Endothelial cell (in vitro differentiated cells): ENCODE measurements at regions not wholly inside any gene's neighbourhood (a gene's known extent, or its start where the extent isn't known, plus 50 kb on each side); places are given as distances from the start of the nearest gene placed in this dataset.

Experiments
- DNase-seq: peaks from one replicate; pipeline ENCODE4 v3.0.0; 2021; ENCODE audit warnings: low spot score
- H3K27ac Mint-ChIP-seq: one replicate; pipeline ENCODE4 v1.8.0; 2021; ENCODE audit warnings: mixed read lengths, inconsistent platforms; ENCODE audit not compliant: unreplicated experiment
- H3K27me3 Mint-ChIP-seq: one replicate; pipeline ENCODE4 v1.8.0; 2021; ENCODE audit warnings: mild to moderate bottlenecking, moderate library complexity, mixed read lengths, inconsistent platforms; ENCODE audit not compliant: unreplicated experiment
- H3K36me3 Mint-ChIP-seq: one replicate; pipeline ENCODE4 v1.8.0; 2021; ENCODE audit warnings: mild to moderate bottlenecking, low read depth, mixed read lengths, inconsistent platforms; ENCODE audit not compliant: unreplicated experiment
- H3K4me1 Mint-ChIP-seq: one replicate; pipeline ENCODE4 v1.8.0; 2021; ENCODE audit warnings: mild to moderate bottlenecking, mixed read lengths, inconsistent platforms; ENCODE audit not compliant: unreplicated experiment
- H3K4me3 Mint-ChIP-seq: one replicate; pipeline ENCODE4 v1.8.0; 2021; ENCODE audit warnings: mild to moderate bottlenecking, mixed read lengths, inconsistent platforms; ENCODE audit not compliant: unreplicated experiment
- H3K9me3 Mint-ChIP-seq: one replicate; pipeline ENCODE4 v1.8.0; 2021; ENCODE audit warnings: mixed read lengths, inconsistent platforms; ENCODE audit not compliant: unreplicated experiment
- TF ChIP-seq, protein P1 (sequence below): fragments of 200-600 bp; sonication (generic); IDR thresholded peaks from one replicate; pipeline ENCODE4 v1.5.0; 2021; ENCODE audit warnings: antibody characterized with exemption; ENCODE audit not compliant: unreplicated experiment

DNA sequence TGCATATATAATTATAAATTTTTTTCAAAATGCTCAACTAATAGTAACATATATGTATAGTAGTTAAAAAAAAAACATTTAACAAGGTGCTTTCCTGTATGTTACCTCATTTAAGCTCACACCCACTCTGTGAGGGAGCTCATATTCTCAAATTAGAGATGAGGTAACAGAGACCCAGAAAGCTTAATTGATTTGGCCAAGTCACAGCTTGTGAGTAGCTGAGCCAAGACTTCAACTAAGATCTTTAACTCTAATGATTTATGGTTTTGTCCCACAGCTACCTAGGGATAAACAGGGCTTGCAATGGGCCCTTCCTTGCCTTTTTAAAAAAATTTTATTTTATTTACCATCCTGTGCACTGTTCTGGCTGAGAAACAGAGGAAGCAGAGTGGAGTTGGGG, 230.0 kb upstream of the GOLIM4 start:
- no peaks in the 10 kb centered on the region for H3K9me3 Mint-ChIP-seq
- no peak overlapping the region for H3K27ac Mint-ChIP-seq
- no peak overlapping the region for H3K4me3 Mint-ChIP-seq
- H3K36me3 Mint-ChIP-seq: no peaks in the 10 kb centered on the region
- TF ChIP-seq, protein P1, sequence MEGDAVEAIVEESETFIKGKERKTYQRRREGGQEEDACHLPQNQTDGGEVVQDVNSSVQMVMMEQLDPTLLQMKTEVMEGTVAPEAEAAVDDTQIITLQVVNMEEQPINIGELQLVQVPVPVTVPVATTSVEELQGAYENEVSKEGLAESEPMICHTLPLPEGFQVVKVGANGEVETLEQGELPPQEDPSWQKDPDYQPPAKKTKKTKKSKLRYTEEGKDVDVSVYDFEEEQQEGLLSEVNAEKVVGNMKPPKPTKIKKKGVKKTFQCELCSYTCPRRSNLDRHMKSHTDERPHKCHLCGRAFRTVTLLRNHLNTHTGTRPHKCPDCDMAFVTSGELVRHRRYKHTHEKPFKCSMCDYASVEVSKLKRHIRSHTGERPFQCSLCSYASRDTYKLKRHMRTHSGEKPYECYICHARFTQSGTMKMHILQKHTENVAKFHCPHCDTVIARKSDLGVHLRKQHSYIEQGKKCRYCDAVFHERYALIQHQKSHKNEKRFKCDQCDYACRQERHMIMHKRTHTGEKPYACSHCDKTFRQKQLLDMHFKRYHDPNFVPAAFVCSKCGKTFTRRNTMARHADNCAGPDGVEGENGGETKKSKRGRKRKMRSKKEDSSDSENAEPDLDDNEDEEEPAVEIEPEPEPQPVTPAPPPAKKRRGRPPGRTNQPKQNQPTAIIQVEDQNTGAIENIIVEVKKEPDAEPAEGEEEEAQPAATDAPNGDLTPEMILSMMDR: no peak
- DNase-seq: no peak
- H3K4me1 Mint-ChIP-seq: peaks cover 3% of the 10 kb centered on the region
- H3K27me3 Mint-ChIP-seq: no peaks in the 10 kb centered on the region

DNA sequence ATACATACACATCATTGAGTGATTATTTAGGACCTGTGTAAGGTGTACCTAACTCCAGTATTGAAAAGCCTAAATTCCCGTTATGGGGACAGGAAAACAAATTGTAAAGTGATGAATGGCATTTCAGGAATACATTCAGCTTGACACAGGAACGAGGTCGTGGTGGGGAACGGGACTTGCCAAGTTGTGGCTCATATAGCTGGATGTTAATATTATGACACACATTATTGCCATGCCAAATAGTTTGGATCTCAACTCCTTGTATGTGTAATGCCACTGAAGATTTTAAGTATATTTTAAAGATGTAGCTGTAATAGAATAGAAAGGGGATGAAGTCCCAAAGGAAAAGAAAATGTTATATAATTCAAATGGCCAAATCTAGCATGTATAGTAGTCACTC, 227.2 kb upstream of the GOLIM4 start:
- no peaks in the 10 kb centered on the region for H3K9me3 Mint-ChIP-seq
- DNase-seq: no peak
- TF ChIP-seq, protein P1: no peak
- H3K27me3 Mint-ChIP-seq: no peaks in the 10 kb centered on the region
- no peak overlapping the region for H3K4me3 Mint-ChIP-seq
- no peak overlapping the region for H3K27ac Mint-ChIP-seq
- H3K4me1 Mint-ChIP-seq: peaks cover 3% of the 10 kb centered on the region
- H3K36me3 Mint-ChIP-seq: no peaks in the 10 kb centered on the region

GRCh38 chr3:168314166-168314565, 218.4 kb upstream of the GOLIM4 start:
- no peak for DNase-seq
- Mint-ChIP-seq H3K36me3 (no peaks in the 10 kb centered on the region), H3K4me1 (no peaks in the 10 kb centered on the region), H3K9me3 (no peaks in the 10 kb centered on the region), H3K27me3 (no peaks in the 10 kb centered on the region), H3K4me3 (no peak overlapping the region), H3K27ac (no peak overlapping the region)
- TF ChIP-seq, protein P1: no peak

- TF ChIP-seq, protein P1: no peak
- H3K9me3 Mint-ChIP-seq: no peaks in the 10 kb centered on the region
- H3K27me3 Mint-ChIP-seq: no peaks in the 10 kb centered on the region
- no peak overlapping the region for H3K4me3 Mint-ChIP-seq
- no peak overlapping the region for H3K27ac Mint-ChIP-seq
- H3K4me1 Mint-ChIP-seq: no peaks in the 10 kb centered on the region
- no peaks in the 10 kb centered on the region for H3K36me3 Mint-ChIP-seq
- DNase-seq: no peak
These were observed 217.3 kb upstream of the GOLIM4 start for GRCh38 chr3:168312984-168313383.

DNA sequence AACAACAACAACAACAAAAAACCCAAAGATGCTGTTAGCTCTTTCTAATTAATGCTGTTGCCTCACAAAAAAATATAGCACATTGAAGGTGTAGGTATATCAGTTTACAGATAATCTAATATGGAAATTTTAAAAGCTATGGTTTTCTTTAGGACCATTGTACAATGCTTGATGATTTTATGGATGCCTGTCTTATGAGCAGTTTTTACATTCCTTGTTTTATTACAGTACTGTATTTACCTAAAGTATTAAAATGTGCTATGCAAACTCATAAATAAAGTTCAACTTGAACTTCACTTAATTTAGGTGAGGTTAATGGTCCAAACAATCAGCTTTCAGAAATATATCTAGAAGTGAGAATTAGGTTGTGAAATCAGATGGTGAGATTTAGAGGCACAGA, 212.2 kb upstream of the GOLIM4 start:
- Mint-ChIP-seq H3K9me3 (peaks cover 4% of the 10 kb centered on the region), H3K27ac (no peak overlapping the region), H3K36me3 (no peaks in the 10 kb centered on the region), H3K4me1 (no peaks in the 10 kb centered on the region), H3K27me3 (peaks cover 5% of the 10 kb centered on the region), H3K4me3 (no peak overlapping the region)
- no peak for DNase-seq
- TF ChIP-seq, protein P1: no peak
